Heart left ventricle (tissue), 16 donors: ENCODE measurements at regions not wholly inside any gene's neighbourhood (a gene's known extent, or its start where the extent isn't known, plus 50 kb on each side); places are given as distances from the start of the nearest gene placed in this dataset.

Source experiments
- ATAC-seq, 4 donors: fragments of 200-7000 bp; cut with Tn5 transposase; one replicate each; pipeline ENCODE4 v1.9.1; 2020 to 2022; ENCODE audit warnings: moderate library complexity in 4 of 4, mild to moderate bottlenecking in 3 of 4, moderate number of reproducible peaks in 1 of 4
- DNase-seq, 5 donors: peaks; one replicate each; pipeline ENCODE4 v3.0.0-alpha.2; 2020
- H3K27ac ChIP-seq, 12 donors: fragments of 200-600 bp; sonication (generic) in 4 of 12; one replicate each; pipeline versions ENCODE4 v1.5.0 to v1.8.0; 2016 to 2022; ENCODE audit warnings: mild to moderate bottlenecking in 2 of 12
- H3K27me3 ChIP-seq, 9 donors: fragments of 200-600 bp; sonication (generic) in 2 of 9; one replicate each; pipeline versions ENCODE4 v1.5.1 to v1.8.0; 2016 to 2022; ENCODE audit warnings: mild to moderate bottlenecking in 3 of 9
- H3K36me3 ChIP-seq, 9 donors: fragments of 200-600 bp; sonication (generic) in 2 of 9; one replicate each; pipeline versions ENCODE4 v1.5.0 to v1.8.0; 2018 to 2022; ENCODE audit warnings: mild to moderate bottlenecking in 2 of 9
- H3K4me1 ChIP-seq, 12 donors: fragments of 200-600 bp; sonication (generic) in 4 of 12; one replicate each; pipeline versions ENCODE4 v1.5.0 to v1.8.0; 2016 to 2022; ENCODE audit warnings: mild to moderate bottlenecking in 3 of 12
- H3K4me3 ChIP-seq, 12 donors: fragments of 200-600 bp; sonication (generic) in 4 of 12; one replicate each; pipeline versions ENCODE4 v1.5.0 to v1.8.0; 2017 to 2022; ENCODE audit warnings: mild to moderate bottlenecking in 9 of 12, moderate library complexity in 4 of 12
- H3K9me3 ChIP-seq, 12 donors: fragments of 200-600 bp; sonication (generic) in 4 of 12; one replicate each; pipeline versions ENCODE4 v1.5.0 to v1.8.0; 2016 to 2022; ENCODE audit warnings: mild to moderate bottlenecking in 1 of 12
- POLR2A ChIP-seq, 2 donors: fragments of 450-650 bp; IDR thresholded peaks; one replicate each; pipeline ENCODE4 v1.6.1; 2017; ENCODE audit warnings: antibody characterized with exemption in 2 of 2, mild to moderate bottlenecking in 2 of 2, moderate library complexity in 2 of 2
- WGBS, 4 donors: extraction: QIAGEN DNeasy Blood & Tissue Kit in 2 of 4; methylation state at CpG; one replicate each; pipeline versions ENCODE4 v1.1.5 to v1.1.7; 2013 to 2018; 5-methylcytosine and 5-hydroxymethylcytosine counted together
- intact Hi-C, 10 donors: fragments of 100-400 bp; cut with DNase I; formaldehyde crosslinking; loops; one replicate each; pipeline versions ENCODE4 v1.11.1 to v1.14.2; 2022
- TF ChIP-seq, protein P1 (sequence below), 12 donors: fragments of 200-600 bp; sonication (generic) in 4 of 12; IDR thresholded peaks; one replicate each; pipeline versions ENCODE4 v1.5.0 to v1.8.0; 2018 to 2022; ENCODE audit warnings: antibody characterized with exemption in 12 of 12, mild to moderate bottlenecking in 5 of 12
- donor health status: ischemic (EF 13 %, LVEDD 7.1; RV severe dilation, severe dysfunction).
- donor health status: healthy with polysubstance abuse.
- donor health status: DM: no; HTN: yes; CAD: no.
- donor health status: DM: no; HTN: no; CAD: no.
- donor health status: ischemic (EF 25% LVEDD 6.9; RV normal size, moderate dysfunction).
- donor health status: ischemic (EF 25% LVEDD 5.7; RV mildly dilated, moderate dysfunction).
- donor health status: healthy.
- donor health status: DM: yes; HTN: yes; CAD: no.
- donor health status: ischemic (EF 35%, LVEDD 5.7; RV mildly dilated, moderate dysfunction).
- donor health status: nonischemic (EF 11% LVEDD 7.7; RV severe dilation, severe dysfunction).
- donor health status: DM: yes; HTN: yes; CAD: no.
- donor health status: PGD.
- donor health status: ischemic (EF 29% LVEDD 5.4; RV normal size, mild dysfunction).
- donor health status: nonischemic (EF 23%, LVEDD 6.1; RV moderate dilation, normal function).

DNA sequence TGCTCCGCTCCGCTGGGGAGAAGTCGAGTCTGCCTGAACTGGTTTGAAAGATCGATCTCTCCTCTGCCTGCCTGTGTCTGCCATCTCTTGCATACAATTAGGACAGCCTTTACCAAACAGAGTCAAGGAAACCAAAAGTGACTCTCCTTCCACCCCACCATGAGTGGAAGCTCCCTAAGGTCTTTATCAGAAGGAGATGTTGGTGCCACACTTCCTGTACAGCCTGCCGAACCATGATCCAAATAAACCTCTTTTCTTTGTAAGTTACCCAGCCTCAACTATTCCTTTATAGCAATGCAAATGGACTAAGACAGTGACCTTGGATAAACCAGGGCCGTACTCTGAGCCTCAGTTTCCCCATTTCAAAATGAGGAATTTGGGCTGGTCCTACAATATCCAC is 106.3 kb upstream of the GDF10 start:
- H3K36me3 ChIP-seq, result no peaks in the 10 kb centered on the region
- ATAC-seq, result no peak
- TF ChIP-seq, protein P1, sequence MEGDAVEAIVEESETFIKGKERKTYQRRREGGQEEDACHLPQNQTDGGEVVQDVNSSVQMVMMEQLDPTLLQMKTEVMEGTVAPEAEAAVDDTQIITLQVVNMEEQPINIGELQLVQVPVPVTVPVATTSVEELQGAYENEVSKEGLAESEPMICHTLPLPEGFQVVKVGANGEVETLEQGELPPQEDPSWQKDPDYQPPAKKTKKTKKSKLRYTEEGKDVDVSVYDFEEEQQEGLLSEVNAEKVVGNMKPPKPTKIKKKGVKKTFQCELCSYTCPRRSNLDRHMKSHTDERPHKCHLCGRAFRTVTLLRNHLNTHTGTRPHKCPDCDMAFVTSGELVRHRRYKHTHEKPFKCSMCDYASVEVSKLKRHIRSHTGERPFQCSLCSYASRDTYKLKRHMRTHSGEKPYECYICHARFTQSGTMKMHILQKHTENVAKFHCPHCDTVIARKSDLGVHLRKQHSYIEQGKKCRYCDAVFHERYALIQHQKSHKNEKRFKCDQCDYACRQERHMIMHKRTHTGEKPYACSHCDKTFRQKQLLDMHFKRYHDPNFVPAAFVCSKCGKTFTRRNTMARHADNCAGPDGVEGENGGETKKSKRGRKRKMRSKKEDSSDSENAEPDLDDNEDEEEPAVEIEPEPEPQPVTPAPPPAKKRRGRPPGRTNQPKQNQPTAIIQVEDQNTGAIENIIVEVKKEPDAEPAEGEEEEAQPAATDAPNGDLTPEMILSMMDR (IDR thresholded peaks at IDR 0.05), result no peak
- TF ChIP-seq POLR2A (IDR thresholded peaks at IDR 0.05), result no peak
- H3K9me3 ChIP-seq, result no peaks in the 10 kb centered on the region
- 86 to 97% (median 94%) methylated on average over 6 of the region's 6 CpGs for WGBS, 4 donors
- no peaks in the 10 kb centered on the region for H3K4me1 ChIP-seq
- no peaks in the 10 kb centered on the region for H3K27me3 ChIP-seq
- H3K4me3 ChIP-seq, result no peak overlapping the region
- H3K27ac ChIP-seq, result no peak overlapping the region
- no peak for DNase-seq
- intact Hi-C loops, result no loop called here

DNA sequence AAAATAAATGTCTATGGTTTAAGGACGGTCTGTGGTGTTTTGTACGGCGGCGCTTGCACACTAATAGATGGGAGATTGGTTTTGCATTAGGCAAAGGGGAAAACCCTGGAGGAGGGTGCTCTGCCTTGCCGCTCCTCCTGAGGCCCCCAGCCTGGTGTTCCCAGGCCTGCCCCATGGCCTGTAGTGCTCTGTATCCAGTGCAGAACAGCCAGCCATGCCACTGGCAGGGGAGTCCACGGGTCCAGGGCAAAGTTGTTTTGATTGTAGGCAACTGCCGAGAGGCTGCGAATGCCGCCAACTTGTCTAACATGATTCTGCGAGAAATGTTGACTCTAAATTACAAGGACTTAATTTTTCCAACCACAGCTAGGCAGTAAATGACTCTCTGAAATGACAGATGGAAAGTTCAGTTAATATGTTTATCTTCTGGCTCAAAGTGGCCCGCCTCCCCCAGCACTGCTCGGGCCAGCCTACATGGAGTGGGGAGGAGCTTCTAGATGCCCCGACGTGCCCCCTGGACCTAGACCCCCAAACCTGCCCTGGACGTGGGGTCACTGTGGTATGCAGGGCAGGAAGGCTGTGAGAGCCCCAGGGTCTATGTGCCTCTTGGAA is 104.6 kb upstream of the GDF10 start:
- DNase-seq (no peak), ATAC-seq (no peak)
- no peaks in the 10 kb centered on the region for H3K4me1 ChIP-seq
- no peaks in the 10 kb centered on the region for H3K36me3 ChIP-seq
- H3K9me3 ChIP-seq, result no peaks in the 10 kb centered on the region
- H3K27me3 ChIP-seq, result no peaks in the 10 kb centered on the region
- intact Hi-C loops, result no loop called here
- no peak overlapping the region for H3K27ac ChIP-seq
- TF ChIP-seq POLR2A (IDR thresholded peaks at IDR 0.05), result no peak
- TF ChIP-seq, protein P1 (IDR thresholded peaks at IDR 0.05), result no peak
- no peak overlapping the region for H3K4me3 ChIP-seq
- WGBS, 4 donors, result 86 to 92% (median 88%) methylated on average over 10 to 15 of the region's 15 CpGs

DNA sequence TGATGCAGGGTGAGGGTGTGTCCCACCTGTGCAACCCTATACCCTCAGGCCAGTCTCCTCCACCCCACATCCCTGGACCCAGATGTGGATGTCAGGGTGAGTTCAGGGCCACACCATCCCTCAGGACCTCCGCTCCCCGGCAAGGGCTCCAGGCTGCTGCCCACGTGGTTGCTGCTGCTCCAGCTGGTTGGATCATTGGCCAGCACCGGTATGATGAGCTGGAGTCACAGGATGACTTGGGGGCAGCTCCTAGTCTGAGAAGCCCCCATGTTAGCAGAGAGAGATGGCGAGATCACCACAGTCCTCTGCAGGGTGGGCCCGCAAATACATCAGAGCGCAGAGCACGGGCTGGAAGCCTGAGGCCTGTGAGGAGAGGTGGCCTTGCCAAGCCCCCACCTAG is 103.3 kb upstream of the GDF10 start:
- no peak for TF ChIP-seq POLR2A (IDR thresholded peaks at IDR 0.05)
- TF ChIP-seq, protein P1 (IDR thresholded peaks at IDR 0.05), result no peak
- ATAC-seq (no peak), DNase-seq (no peak)
- Histone ChIP-seq H3K9me3 (peaks cover 0 to 4% (median 0%) of the 10 kb centered on the region in 12 donors), H3K36me3 (no peaks in the 10 kb centered on the region), H3K4me1 (no peaks in the 10 kb centered on the region), H3K4me3 (no peak overlapping the region), H3K27me3 (no peaks in the 10 kb centered on the region), H3K27ac (no peak overlapping the region)
- 92 to 98% (median 95%) methylated on average over 5 to 8 of the region's 8 CpGs for WGBS, 4 donors
- intact Hi-C loops, result no loop called here

DNA sequence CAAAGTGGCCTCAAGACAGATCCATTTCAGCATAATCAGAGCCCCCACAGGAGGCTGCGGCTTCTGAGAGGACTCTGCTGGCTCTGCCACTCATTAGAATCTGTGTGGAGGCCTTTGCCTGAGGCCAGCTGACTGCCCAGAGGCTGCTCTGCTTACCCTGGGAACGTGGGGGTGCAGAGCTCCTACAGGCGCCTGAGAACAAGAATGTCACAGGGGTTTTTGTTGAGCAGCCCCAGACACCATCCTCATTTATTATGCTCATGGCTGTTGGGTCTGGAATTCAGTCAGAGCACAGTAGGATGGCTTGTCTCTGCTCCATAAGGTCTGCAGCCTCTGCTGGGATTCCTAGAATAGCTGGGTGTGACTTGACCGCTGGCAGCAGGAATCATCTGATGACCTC is 101.8 kb upstream of the GDF10 start:
- WGBS, 4 donors, result 64 to 74% (median 68%) methylated on average over 4 of the region's 4 CpGs
- Histone ChIP-seq H3K4me3 (no peak overlapping the region), H3K4me1 (no peaks in the 10 kb centered on the region), H3K27ac (no peak overlapping the region), H3K27me3 (no peaks in the 10 kb centered on the region), H3K36me3 (no peaks in the 10 kb centered on the region), H3K9me3 (peaks cover 0 to 5% (median 0%) of the 10 kb centered on the region in 12 donors)
- ATAC-seq, result no peak
- DNase-seq, result no peak
- intact Hi-C loops, result no loop called here
- no peak for TF ChIP-seq POLR2A (IDR thresholded peaks at IDR 0.05)
- TF ChIP-seq, protein P1 (IDR thresholded peaks at IDR 0.05), result no peak
